ENCODE measurements at regions not wholly inside any gene's neighbourhood (a gene's known extent, or its start where the extent isn't known, plus 50 kb on each side); places are given as distances from the start of the nearest gene placed in this dataset.

DNA sequence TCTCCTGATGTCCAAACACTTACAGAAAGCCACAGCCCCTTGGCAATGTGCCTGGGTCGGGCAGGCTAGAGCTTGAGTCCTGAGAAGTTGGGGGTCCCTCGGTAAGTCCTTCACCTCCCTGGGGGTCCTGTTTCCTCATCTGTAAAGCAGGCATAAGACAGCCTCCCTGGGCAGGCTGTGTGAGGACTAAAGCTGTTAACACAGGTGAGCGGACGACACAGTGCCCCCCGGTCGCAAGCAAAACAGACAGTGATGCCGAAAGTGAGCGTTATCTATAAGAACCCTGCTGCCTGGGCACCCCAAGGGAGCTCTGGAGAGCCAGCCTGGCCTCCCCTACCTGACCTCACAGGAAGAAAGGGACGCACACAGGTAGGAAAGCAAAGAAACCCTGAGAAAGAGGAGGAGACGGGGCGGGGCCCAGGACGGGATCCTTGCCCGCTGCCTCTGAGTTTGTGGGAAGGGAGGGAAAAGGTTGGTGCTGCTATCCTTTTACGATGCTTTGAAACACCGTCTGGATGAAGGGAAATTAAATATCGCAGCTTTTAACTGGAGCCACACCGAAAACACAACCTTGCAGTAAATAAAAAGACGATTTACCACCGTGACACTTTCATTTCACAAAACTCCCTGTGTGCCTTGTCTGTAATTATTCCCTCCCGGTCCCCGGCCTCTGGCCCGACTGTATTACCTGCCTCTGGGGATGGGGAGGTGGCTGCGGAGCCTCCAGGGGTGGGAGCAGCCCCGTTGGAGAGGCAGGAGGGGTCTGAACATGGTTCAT is 67.1 kb downstream of the ENGASE start:
- in situ Hi-C loops (cut with HindIII; ENCODE audit: low pct_unique_long_range_greater_than_20kb, low sequenced_read_pairs) = no loop called here
- DNase-seq (ENCODE audit: low read depth) = no peak

DNA sequence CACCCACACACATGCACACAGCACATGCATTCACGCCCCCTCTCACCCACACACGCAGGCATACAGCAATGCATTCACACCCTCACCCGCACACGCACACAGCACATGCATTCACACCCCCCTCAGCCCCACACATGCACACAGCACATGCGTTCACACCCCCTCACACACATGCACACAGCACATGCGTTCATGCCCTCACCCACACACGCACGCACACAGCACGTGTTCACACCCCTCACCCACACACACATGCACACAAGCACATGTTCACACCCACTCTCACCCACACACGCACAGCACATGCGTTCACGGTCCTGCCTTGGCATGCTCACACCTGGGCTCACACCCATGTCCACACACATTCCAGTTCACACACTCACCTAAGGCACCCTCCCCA is 64.2 kb downstream of the ENGASE start:
- in situ Hi-C loops (cut with HindIII; ENCODE audit: low pct_unique_long_range_greater_than_20kb, low sequenced_read_pairs) = no loop called here
- DNase-seq (ENCODE audit: low read depth) = no peak

DNA sequence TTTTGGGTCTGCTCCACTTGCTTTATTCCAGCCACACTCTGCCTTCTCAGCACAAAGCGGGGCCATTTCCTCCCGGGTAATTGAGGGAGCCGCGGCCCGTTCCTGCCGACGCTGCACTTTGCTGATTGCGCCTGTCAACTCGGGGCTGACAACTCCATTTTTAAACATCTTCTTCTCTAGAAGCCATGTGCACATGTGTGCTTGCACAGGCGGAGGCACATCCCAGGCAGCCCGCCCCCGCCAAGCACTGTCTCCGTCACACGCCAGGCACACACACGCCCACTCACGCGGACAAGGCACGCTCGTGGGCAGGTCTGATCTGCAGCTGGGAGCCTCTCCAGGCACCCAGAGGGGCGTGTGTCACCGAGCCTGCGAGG is 63.2 kb downstream of the ENGASE start:
- no peak for DNase-seq (ENCODE audit: low read depth)
- in situ Hi-C loops (cut with HindIII; ENCODE audit: low pct_unique_long_range_greater_than_20kb, low sequenced_read_pairs) = no loop called here

DNA sequence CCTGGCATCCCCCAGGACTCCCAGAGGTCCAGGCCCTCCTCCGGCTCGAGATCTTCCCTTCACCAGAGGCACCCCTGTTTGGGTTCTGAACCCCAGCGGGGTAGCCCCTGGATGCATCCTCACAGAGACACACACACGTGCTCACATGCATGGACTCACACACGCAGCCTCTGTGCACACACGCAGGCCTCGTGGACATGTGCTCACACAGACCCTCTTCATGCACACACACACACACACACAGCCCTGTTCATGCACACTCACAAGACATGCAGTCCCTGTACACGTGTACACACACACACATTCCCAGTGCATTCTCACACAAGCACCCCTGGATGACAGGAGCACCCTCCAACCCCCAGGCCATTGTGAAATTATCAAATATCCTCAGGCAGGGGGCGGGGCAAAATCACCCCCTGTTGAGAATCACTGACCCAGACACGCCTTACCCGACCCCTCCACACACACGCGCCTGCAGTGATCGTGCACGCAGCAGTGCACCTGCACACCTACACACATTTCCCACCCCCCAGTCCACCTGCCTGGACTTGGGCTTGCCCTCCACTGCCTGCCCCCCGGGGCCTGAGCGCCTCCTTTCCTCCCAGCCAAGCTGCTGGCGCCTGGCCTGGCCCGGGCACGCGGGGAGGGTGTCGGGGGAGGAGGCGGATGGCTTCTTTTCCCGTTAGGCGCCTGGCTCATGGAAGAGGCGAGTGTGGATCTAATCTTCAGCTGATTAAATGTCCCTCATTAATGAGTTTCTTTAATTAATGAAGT is 62.6 kb downstream of the ENGASE start:
- in situ Hi-C loops (cut with HindIII; ENCODE audit: low pct_unique_long_range_greater_than_20kb, low sequenced_read_pairs) = no loop called here
- DNase-seq (ENCODE audit: low read depth) = no peak

DNA sequence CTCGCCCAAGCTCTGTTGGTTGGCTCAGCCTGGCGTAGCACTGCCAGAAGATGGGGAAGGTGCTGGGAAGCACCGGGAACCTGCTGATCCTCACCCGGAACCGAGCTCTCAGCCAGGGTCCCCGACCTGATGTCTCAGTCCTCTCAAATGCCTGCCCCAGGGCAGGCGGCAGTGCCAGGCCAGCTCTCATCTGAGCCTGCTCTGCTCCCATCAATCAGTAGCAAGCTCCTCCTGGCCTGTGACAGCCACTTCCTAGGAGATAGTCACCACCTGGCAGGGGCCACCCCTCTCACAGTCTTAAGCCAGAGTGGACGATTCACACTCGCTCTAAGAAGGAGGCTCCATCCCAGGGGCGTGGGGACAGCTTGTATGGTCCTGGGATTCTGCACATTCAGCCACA is 62.0 kb downstream of the ENGASE start:
- DNase-seq (ENCODE audit: low read depth) = no peak
- in situ Hi-C loops (cut with HindIII; ENCODE audit: low pct_unique_long_range_greater_than_20kb, low sequenced_read_pairs) = no loop called here
